ENCODE measurements at regions not wholly inside any gene's neighbourhood (a gene's known extent, or its start where the extent isn't known, plus 50 kb on each side); places are given as distances from the start of the nearest gene placed in this dataset.
"Not testable (repeated sequence)": the region's sequence is repeated elsewhere in the genome, so short reads cannot be mapped to it uniquely, and the experiment has no call there.

DNA sequence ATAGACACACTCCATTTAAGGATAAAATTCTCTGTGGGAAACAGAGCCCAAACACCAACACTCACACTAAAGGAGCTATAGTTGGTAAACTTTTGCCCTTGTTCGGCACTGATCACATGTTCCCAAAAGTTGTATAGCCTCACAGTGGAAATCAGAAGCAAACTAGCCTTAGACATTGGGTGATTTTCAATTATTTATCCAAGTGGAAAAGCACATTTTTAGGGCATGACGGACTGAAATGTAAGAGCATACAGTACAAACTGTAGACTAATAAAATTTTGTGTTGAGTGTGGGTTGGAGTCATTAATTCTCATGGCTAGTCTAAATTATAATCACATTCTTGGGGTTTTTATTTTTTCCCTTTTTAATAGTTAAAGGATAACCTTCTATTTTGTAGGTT is 202.4 kb downstream of the MOXD1 start:
- no peak for DNase-seq (ENCODE audit: low spot score)

- DNase-seq (ENCODE audit: low spot score), result no peak
Observed at GRCh38 chr6:132198040-132198439, 203.2 kb downstream of the MOXD1 start.

DNA sequence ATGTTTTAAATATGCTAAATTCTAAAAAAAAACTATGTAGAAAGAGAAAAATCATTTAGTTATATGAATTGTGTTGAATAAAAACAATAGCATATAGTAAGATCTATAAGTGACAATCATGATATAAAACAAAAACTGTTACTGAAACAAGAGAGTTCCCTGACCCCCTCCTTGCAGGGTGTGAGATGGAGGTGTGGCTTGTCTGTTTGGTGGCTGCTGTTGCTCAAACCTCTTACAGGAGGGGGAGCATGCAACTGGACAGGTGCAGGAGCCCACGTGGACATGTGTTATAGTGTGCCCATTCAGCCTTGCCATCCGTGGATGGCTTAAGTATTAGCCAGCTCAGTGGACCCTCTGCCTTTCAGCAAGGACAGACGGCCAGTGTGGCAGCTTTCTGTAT is 206.7 kb downstream of the MOXD1 start:
- DNase-seq (ENCODE audit: low spot score), result no peak

DNA sequence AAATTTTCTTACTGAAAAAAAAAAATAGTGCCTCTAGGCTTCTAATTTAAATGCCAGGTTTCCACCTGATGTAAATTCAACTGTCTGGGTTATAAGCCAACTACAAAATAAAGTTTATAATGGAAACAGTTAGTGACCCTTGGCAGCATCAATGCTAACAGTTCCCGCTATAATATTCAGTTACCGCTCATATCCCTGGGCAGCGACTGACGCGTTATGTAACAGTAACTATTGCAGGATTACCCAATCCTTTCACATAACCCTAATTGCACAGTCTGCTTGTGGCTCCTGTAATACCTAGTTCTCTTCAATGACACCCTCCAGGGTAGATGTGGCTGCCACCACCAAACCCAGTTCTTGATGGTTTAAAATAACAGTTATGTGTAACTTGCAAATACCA is 208.6 kb downstream of the MOXD1 start:
- no peak for DNase-seq (ENCODE audit: low spot score)

GRCh38 chr6:132190815-132191175 is 210.5 kb downstream of the MOXD1 start:
- DNase-seq (ENCODE audit: low spot score), result no peak

DNA sequence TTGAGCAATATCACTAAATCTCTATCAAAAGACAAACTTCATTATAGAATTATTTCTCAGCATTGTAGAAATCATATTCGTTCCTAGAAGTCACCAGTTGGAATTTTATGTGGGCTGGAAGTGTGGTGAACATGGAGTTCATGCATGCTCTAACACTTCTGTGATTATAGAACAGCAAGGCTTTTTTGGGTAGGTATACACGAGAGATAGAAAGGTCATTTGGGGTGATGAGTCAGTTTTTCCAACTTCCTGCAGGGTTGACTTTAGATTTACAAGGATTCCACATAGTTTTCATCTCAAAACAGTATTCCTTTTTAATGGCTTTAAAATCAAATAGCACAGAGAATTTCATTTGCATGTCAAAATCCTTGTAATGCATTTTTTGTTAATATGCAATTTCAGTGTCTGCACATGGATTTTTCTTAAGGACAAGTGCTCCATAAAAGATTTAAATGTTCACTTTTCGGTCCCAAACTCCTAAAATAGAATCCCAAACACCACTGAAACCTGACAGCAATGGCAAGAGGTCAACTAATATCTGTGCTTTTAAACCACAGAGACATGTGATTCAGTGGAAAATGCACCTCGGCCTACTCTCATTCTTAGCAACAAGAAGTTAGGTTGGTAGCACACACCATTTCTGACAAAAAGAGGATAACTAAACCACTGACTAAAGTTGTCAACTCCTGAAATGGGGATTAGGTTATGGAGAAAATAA is 211.0 kb downstream of the MOXD1 start:
- no peak for DNase-seq (ENCODE audit: low spot score)

DNA sequence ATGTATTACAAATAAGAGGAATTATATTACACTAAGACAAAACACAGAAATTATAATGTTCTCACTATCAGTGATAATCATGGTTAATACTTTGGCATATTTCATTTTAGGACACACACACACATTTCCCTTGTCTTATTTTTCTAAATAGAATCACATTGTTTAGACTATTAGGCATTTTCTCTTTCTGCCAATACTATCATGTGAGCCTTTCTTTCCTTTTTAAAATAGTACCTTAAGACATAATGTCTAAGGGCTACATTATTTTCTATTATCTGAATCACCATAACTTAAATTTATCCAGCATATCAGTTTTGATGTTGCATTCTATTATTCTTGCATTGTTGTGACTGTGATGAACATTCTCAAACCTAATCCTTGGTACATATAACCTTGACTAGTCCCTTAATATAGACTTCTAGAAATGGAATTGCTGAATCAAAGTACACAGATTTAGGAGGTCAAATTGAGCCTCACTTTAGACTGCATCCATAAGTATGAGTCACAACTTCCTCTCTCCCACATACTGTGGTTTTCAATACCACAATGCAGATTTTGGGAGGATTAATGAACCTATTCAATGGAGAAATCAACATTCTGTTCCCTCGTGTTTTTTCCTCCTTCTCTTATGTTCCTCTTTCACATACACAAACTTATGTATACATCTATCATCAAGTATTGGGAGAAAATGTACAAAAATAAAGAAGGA is 212.6 kb downstream of the MOXD1 start:
- no peak for DNase-seq (ENCODE audit: low spot score)

DNA sequence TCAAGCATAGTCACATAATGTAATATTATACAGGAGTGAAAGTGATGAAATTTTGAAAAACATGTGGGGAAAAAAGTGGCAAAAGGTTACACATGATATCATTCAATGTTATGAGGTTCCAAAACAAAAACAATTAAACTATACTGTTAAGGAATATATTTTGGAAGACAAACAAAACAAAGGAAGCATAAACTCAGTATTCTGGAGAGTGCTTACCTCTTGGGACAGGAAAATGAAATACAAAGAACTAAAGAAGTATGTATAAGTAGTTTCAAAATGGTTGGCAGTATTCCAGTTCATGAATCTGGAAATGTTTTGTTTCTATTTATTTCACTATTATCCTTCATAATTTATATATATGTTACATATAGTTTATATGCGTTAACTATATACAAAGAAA is 213.5 kb downstream of the MOXD1 start:
- no peak for DNase-seq (ENCODE audit: low spot score)

DNA sequence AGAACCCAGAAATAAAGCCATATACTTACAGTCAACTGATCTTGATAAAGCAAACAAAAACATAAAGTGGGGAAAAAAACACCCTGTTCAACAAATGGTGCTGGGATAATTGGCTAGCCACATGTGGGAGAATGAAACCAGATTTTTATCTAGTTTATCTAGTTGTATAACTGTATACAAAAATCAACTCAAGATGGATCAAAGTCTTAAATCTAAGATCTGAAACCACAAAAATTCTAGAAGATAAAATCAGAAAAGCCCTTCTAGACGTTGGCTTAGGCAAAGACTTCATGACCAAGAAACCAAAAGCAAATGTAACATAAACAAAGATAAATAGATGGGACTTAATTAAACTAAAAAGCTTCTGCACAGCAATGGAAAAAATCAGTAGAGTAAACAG is 216.3 kb downstream of the MOXD1 start:
- not testable (repeated sequence) for DNase-seq (ENCODE audit: low spot score)

- no peak for DNase-seq (ENCODE audit: low spot score)
Observed at GRCh38 chr6:132179955-132180354, 221.3 kb downstream of the MOXD1 start.

- DNase-seq (ENCODE audit: low spot score), result no peak
Observed at GRCh38 chr6:132174919-132175318, 223.7 kb upstream of the CCN2 start.

- DNase-seq (ENCODE audit: low spot score), result no peak
Observed at GRCh38 chr6:132168961-132169360, 217.8 kb upstream of the CCN2 start.

- no peak for DNase-seq (ENCODE audit: low spot score)
Observed at GRCh38 chr6:132167929-132168892, 217.0 kb upstream of the CCN2 start.

GRCh38 chr6:132166526-132167051 is 215.4 kb upstream of the CCN2 start:
- DNase-seq (ENCODE audit: low spot score), result no peak

GRCh38 chr6:132165677-132166076 is 214.5 kb upstream of the CCN2 start:
- DNase-seq (ENCODE audit: low spot score), result no peak

DNA sequence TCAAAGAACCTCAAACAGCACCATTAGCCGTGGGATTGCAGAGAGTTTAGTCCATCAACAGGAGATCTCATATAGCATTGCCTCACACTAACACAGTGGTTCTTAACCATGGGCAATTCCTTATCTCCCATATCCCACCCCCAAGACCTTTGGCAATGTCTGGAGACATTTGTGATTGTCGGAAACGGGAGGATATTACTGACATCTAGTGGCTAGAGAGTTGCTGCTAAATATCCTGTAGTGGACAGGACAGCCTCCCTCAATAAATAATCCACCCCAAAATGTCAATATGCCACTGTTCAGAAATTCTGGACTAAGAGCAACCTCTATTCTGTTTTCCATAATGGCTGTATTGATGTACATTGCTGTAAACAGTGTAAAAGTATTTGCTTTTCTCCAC is 210.1 kb upstream of the CCN2 start:
- DNase-seq (ENCODE audit: low spot score), result peak; percentile 8

- no peak for DNase-seq (ENCODE audit: low spot score)
Observed at GRCh38 chr6:132153221-132153898, 202.2 kb upstream of the CCN2 start.

- no peak for DNase-seq (ENCODE audit: low spot score)
Observed at GRCh38 chr6:132147530-132148011, 196.4 kb upstream of the CCN2 start.

DNA sequence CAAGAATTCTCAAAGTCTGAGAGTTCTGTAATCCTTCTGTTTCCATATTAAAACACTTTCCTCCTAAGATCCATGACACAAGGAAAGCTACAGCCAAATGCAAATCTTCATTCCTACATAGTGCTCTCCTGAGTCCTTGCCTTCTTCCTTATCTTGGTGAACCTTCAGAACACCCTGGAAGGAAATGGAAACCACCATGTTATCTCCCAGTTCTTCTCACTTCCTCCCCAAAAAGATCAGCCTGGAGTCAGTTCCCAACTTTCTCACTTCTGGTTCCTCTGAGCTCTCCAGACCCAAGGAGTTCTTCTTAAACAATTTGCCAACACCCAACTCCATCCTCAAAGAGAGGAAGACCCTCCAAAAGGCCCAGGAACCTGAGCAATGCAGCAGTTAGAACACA is 193.3 kb upstream of the CCN2 start:
- no peak for DNase-seq (ENCODE audit: low spot score)

DNA sequence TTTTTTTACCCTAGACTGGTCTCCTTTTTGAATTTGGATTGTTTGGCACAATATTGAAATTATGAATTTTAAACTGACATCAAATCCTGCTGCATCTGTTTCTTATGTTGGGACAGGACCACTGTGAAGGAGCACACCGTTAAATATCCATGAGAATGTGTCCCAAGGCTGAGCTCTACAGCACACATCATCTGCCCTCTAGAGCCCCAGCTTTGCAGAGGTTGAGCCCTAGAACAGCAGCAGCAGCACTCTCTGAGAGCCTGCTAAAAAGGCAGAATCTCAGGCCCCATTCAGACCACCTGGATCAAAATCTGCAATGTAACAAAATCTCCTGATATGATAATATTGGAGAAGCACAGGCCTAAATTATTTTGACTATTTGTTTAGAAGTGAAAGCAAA is 192.1 kb upstream of the CCN2 start:
- no peak for DNase-seq (ENCODE audit: low spot score)

- no peak for DNase-seq (ENCODE audit: low spot score)
Observed at GRCh38 chr6:132142768-132143167, 191.6 kb upstream of the CCN2 start.

DNA sequence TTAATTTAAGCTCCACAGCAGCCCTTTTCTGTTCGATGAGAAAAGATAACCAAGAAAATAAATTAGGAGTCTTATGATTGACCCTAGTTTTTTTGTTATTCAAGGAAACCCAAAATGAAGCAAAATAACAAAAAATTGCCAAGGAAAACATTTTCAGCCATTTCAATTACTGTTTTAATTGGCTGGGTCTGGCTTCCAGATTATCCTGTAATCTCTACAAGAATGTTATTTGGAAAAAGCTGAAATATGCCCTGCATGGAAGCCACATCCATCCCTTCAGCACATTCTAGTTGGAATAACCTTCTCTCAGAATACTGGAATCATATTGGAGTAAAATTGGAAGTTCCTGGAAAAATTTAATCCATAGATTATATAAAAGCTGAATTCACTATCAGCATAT is 191.1 kb upstream of the CCN2 start:
- DNase-seq (ENCODE audit: low spot score), result no peak

Measured in HuH-7.5 (cell line).